ENCODE measurements at regions not wholly inside any gene's neighbourhood (a gene's known extent, or its start where the extent isn't known, plus 50 kb on each side); places are given as distances from the start of the nearest gene placed in this dataset.
"Not testable (repeated sequence)": the region's sequence is repeated elsewhere in the genome, so short reads cannot be mapped to it uniquely, and the experiment has no call there.

DNA sequence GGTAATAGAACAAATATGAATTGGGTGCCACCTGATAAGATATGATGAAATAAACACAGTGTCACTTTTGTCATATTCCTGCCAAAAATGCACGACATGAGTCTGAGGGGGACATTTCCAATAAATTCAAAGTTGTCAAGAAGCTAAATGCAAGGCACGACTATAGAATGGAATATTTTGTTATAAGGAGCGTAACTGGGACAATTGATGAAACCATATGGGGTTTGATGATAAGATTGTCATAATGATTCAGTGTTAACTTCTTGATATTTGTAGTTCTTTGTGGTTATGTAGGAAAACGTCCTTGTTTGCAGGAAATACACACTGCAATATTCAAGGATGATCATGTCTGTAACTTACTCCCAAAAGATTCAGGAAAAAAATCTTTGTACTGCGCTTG lies 163.3 kb downstream of the MEX3B start:
- no peaks in the 10 kb centered on the region for H3K9me3 ChIP-seq
- intact Hi-C loops (cut with DNase I; ENCODE audit: low total_unique reads) (no loop called here), in situ Hi-C loops (cut with MboI; ENCODE audit: low pct_ligation_motif_present in 1 of 4, low pct_unique_long_range_greater_than_20kb in 1 of 4, low sequenced_read_pairs in 3 of 4) (no loop called here)
- no peak overlapping the region for H3K27ac ChIP-seq
- H3K4me3 ChIP-seq: no peak overlapping the region
- H3K4me1 ChIP-seq: peaks cover 0 to 5% (median 4%) of the 10 kb centered on the region in 4 donors
- no peak for DNase-seq
- H3K36me3 ChIP-seq: no peaks in the 10 kb centered on the region
- WGBS, 2 donors (ENCODE audit: low coverage in 1 of 2): 63 to 73% methylated on average over 5 of the region's 5 CpGs
- H3K27me3 ChIP-seq: no peaks in the 10 kb centered on the region
- TF ChIP-seq POLR2A (IDR thresholded peaks at IDR 0.05) (no peak), POLR2AphosphoS5 (IDR thresholded peaks at IDR 0.05) (no peak), EP300 (IDR thresholded peaks at IDR 0.05; ENCODE audit: low read depth) (no peak)
- TF ChIP-seq, protein P1, sequence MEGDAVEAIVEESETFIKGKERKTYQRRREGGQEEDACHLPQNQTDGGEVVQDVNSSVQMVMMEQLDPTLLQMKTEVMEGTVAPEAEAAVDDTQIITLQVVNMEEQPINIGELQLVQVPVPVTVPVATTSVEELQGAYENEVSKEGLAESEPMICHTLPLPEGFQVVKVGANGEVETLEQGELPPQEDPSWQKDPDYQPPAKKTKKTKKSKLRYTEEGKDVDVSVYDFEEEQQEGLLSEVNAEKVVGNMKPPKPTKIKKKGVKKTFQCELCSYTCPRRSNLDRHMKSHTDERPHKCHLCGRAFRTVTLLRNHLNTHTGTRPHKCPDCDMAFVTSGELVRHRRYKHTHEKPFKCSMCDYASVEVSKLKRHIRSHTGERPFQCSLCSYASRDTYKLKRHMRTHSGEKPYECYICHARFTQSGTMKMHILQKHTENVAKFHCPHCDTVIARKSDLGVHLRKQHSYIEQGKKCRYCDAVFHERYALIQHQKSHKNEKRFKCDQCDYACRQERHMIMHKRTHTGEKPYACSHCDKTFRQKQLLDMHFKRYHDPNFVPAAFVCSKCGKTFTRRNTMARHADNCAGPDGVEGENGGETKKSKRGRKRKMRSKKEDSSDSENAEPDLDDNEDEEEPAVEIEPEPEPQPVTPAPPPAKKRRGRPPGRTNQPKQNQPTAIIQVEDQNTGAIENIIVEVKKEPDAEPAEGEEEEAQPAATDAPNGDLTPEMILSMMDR (IDR thresholded peaks at IDR 0.05): no peak

DNA sequence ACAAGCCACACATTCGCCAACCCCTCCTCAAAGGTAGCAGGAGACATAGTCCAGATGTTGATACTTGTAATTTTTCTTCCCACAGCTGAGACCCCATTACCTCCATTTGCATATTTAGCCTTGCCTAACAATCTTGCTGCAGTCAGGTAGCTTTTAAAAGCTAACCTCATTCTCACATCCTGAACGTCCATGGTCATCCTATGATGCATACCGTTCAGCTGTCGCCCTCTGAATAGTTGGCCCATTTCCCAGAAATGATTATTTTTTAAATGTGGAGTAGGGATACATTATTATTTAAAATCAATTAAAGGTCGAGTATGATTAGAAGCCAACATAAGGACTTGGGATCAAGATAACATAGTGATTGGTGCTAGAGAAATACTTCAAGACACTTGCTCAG lies 165.0 kb downstream of the MEX3B start:
- in situ Hi-C loops (cut with MboI; ENCODE audit: low pct_ligation_motif_present in 1 of 4, low pct_unique_long_range_greater_than_20kb in 1 of 4, low sequenced_read_pairs in 3 of 4): no loop called here
- Histone ChIP-seq H3K4me3 (no peak overlapping the region), H3K9me3 (no peaks in the 10 kb centered on the region), H3K4me1 (peaks cover 0 to 5% (median 4%) of the 10 kb centered on the region in 4 donors), H3K36me3 (no peaks in the 10 kb centered on the region), H3K27ac (no peak overlapping the region), H3K27me3 (no peaks in the 10 kb centered on the region)
- WGBS, 2 donors (ENCODE audit: low coverage in 1 of 2): 82 to 95% methylated on average over 5 of the region's 5 CpGs
- DNase-seq: no peak
- intact Hi-C loops (cut with DNase I; ENCODE audit: low total_unique reads): no loop called here
- TF ChIP-seq POLR2A (IDR thresholded peaks at IDR 0.05) (no peak), POLR2AphosphoS5 (IDR thresholded peaks at IDR 0.05) (no peak), EP300 (IDR thresholded peaks at IDR 0.05; ENCODE audit: low read depth) (no peak)
- TF ChIP-seq, protein P1 (IDR thresholded peaks at IDR 0.05): no peak

DNA sequence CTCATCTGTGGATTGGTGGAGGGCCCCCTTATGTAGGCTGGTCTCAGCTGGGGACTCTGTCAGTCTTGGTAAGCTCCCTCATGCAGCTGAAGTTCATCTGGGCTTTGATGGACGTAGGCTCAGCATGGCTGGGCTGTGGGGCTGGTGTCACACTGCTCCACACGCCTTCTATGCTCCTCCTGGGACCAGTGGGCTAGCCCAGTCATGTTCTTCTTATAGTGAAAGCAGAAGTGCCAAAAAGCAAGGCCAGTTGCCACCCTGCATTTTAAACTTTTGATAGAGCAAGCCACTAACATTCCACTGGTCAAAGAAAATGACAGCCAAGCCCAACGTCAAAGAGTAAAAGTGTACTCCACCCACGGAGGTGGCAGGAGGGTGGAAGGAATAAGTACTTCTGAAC lies 165.5 kb downstream of the MEX3B start:
- no peak overlapping the region for H3K4me3 ChIP-seq
- H3K4me1 ChIP-seq: peaks cover 0 to 5% (median 4%) of the 10 kb centered on the region in 4 donors
- intact Hi-C loops (cut with DNase I; ENCODE audit: low total_unique reads): no loop called here
- no peak for DNase-seq
- 67% methylated on average over 4 of the region's 4 CpGs; no CpG with 5 or more reads in 1 of the 2 donors for WGBS, 2 donors (ENCODE audit: low coverage in 1 of 2)
- H3K9me3 ChIP-seq: no peaks in the 10 kb centered on the region
- H3K27ac ChIP-seq: no peak overlapping the region
- TF ChIP-seq POLR2AphosphoS5 (IDR thresholded peaks at IDR 0.05): no peak
- TF ChIP-seq EP300 (IDR thresholded peaks at IDR 0.05; ENCODE audit: low read depth): no peak
- TF ChIP-seq POLR2A (IDR thresholded peaks at IDR 0.05): no peak
- TF ChIP-seq, protein P1 (IDR thresholded peaks at IDR 0.05): no peak
- H3K27me3 ChIP-seq: no peaks in the 10 kb centered on the region
- H3K36me3 ChIP-seq: no peaks in the 10 kb centered on the region
- in situ Hi-C loops (cut with MboI; ENCODE audit: low pct_ligation_motif_present in 1 of 4, low pct_unique_long_range_greater_than_20kb in 1 of 4, low sequenced_read_pairs in 3 of 4): no loop called here

DNA sequence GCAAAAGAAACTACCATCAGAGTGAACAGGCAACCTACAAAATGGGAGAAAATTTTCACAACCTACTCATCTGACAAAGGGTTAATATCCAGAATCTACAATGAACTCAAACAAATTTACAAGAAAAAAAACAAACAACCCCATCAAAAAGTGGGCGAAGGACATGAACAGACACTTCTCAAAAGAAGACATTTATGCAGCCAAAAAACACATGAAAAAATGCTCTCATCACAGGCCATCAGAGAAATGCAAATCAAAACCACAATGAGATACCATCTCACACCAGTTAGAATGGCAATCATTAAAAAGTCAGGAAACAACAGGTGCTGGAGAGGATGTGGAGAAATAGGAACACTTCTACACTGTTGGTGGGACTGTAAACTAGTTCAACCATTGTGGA lies 170.1 kb downstream of the MEX3B start:
- in situ Hi-C loops (cut with MboI; ENCODE audit: low pct_ligation_motif_present in 1 of 4, low pct_unique_long_range_greater_than_20kb in 1 of 4, low sequenced_read_pairs in 3 of 4); DNase-seq; intact Hi-C loops (cut with DNase I; ENCODE audit: low total_unique reads): not testable (repeated sequence)

DNA sequence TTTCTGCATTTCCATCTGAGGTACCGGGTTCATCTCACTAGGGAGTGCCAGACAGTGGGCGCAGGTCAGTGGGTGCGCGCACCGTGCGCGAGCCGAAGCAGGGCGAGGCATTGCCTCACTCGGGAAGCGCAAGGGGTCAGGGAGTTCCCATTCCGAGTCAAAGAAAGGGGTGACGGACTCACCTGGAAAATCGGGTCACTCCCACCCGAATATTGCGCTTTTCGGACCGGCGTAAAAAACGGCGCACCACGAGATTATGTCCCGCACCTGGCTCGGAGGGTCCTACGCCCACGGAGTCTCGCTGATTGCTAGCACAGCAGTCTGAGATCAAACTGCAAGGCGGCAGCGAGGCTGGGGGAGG lies 175.1 kb downstream of the MEX3B start:
- H3K36me3 ChIP-seq; H3K27ac ChIP-seq; in situ Hi-C loops (cut with MboI; ENCODE audit: low pct_ligation_motif_present in 1 of 4, low pct_unique_long_range_greater_than_20kb in 1 of 4, low sequenced_read_pairs in 3 of 4); H3K4me1 ChIP-seq; H3K9me3 ChIP-seq; intact Hi-C loops (cut with DNase I; ENCODE audit: low total_unique reads); H3K27me3 ChIP-seq; DNase-seq; H3K4me3 ChIP-seq: not testable (repeated sequence)
- 94% methylated on average over 25 of the region's 29 CpGs; no CpG with 5 or more reads in 1 of the 2 donors for WGBS, 2 donors (ENCODE audit: low coverage in 1 of 2)

More for the DNA sequence above, 170.1 kb downstream of the MEX3B start:
- H3K4me3 ChIP-seq, H3K36me3 ChIP-seq, H3K27ac ChIP-seq, H3K9me3 ChIP-seq, H3K4me1 ChIP-seq, H3K27me3 ChIP-seq: not testable (repeated sequence)
- WGBS, 2 donors (ENCODE audit: low coverage in 1 of 2): 100% methylated on average over 1 of the region's 1 CpG

DNA sequence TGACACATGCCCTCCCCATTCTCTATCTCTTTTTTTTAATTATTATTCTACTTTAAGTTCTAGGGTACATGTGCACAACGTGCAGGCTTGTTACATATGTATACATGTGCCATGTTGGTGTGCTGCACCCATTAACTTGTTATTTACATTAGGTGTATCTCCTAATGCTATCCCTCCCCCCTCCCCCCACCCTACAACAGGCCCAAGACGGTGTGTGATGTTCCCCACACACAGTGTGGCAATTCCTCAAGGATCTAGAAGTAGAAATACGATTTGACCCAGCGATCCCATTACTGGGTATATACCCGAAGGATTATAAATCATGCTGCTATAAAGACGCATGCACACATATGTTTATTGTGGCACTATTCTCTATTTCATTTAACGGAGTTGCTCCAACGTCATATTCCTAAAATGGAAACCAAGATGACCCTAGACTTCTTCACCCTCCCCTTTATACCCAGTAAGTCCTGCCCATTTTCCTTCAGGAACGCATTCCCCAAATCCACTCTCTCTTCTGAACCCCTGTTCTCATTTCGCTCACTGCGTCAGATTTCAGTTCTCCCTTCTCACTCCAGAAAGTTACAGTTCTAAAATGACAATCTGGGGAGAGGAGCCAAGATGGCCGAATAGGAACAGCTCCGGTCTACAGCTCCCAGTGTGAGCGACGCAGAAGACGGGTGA lies 175.6 kb downstream of the MEX3B start:
- WGBS, 2 donors (ENCODE audit: low coverage in 1 of 2): 87 to 90% methylated on average over 10 to 16 of the region's 16 CpGs
- DNase-seq; H3K4me1 ChIP-seq; intact Hi-C loops (cut with DNase I; ENCODE audit: low total_unique reads); in situ Hi-C loops (cut with MboI; ENCODE audit: low pct_ligation_motif_present in 1 of 4, low pct_unique_long_range_greater_than_20kb in 1 of 4, low sequenced_read_pairs in 3 of 4); H3K9me3 ChIP-seq; H3K36me3 ChIP-seq; H3K4me3 ChIP-seq; H3K27ac ChIP-seq; H3K27me3 ChIP-seq: not testable (repeated sequence)

Data from transverse colon (tissue), 4 donors.